ENCODE measurements at regions not wholly inside any gene's neighbourhood (a gene's known extent, or its start where the extent isn't known, plus 50 kb on each side); places are given as distances from the start of the nearest gene placed in this dataset.

DNA sequence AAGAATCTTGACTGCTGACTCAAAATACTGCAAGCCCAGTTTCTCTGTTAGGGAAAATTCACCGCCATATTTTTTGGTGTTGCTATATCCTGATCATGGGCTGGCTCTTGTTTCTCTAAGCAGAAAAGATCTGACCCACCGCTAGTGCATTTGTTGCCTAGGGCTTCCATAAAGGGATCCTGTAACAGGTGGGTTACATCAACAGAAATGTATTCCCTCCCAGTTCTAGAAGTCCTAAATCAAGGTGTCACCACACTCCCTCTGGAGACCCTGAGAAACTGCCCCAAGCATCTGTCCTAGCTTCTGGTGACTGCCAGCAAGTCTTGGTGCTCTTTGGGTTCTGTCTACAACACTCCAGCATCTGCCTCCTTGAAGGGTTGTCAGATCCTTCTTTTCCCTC is 99.7 kb downstream of the MAF start:
- TF ChIP-seq, protein P1, sequence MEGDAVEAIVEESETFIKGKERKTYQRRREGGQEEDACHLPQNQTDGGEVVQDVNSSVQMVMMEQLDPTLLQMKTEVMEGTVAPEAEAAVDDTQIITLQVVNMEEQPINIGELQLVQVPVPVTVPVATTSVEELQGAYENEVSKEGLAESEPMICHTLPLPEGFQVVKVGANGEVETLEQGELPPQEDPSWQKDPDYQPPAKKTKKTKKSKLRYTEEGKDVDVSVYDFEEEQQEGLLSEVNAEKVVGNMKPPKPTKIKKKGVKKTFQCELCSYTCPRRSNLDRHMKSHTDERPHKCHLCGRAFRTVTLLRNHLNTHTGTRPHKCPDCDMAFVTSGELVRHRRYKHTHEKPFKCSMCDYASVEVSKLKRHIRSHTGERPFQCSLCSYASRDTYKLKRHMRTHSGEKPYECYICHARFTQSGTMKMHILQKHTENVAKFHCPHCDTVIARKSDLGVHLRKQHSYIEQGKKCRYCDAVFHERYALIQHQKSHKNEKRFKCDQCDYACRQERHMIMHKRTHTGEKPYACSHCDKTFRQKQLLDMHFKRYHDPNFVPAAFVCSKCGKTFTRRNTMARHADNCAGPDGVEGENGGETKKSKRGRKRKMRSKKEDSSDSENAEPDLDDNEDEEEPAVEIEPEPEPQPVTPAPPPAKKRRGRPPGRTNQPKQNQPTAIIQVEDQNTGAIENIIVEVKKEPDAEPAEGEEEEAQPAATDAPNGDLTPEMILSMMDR (IDR thresholded peaks at IDR 0.05), result no peak
- TF ChIP-seq POLR2AphosphoS5 (IDR thresholded peaks at IDR 0.05; ENCODE audit: low read depth, low read length), result no peak
- TF ChIP-seq SIN3A (IDR thresholded peaks at IDR 0.05; ENCODE audit: borderline replicate concordance, insufficient read depth, low read depth, low read length), result no peak
